WTC11 (cell line): ENCODE measurements at regions not wholly inside any gene's neighbourhood (a gene's known extent, or its start where the extent isn't known, plus 50 kb on each side); places are given as distances from the start of the nearest gene placed in this dataset.

Experiments
- ATF2 ChIP-seq: sonication (generic); formaldehyde crosslinking; IDR thresholded peaks from 2 replicates; pipeline ENCODE4 v1.8.1; 2022; ENCODE audit warnings: low read depth, missing genetic modification reagents, borderline replicate concordance
- E2F5 ChIP-seq: sonication (generic); formaldehyde crosslinking; IDR thresholded peaks from 2 replicates; pipeline ENCODE4 v1.8.1; 2022; ENCODE audit warnings: mild to moderate bottlenecking, moderate library complexity, missing genetic modification reagents
- ELF4 ChIP-seq: sonication (generic); formaldehyde crosslinking; IDR thresholded peaks from 2 replicates; pipeline ENCODE4 v1.8.1; 2022; ENCODE audit warnings: low read depth, mild to moderate bottlenecking, moderate library complexity, missing genetic modification reagents
- ESRRA ChIP-seq: sonication (generic); formaldehyde crosslinking; IDR thresholded peaks from 2 replicates; pipeline ENCODE4 v1.8.1; 2022; ENCODE audit warnings: mild to moderate bottlenecking, missing genetic modification reagents, borderline replicate concordance
- FOXK1 ChIP-seq: sonication (generic); formaldehyde crosslinking; IDR thresholded peaks from 2 replicates; pipeline ENCODE4 v1.8.0; 2022; ENCODE audit warnings: mild to moderate bottlenecking, moderate library complexity, missing genetic modification reagents
- NFYB ChIP-seq: sonication (generic); formaldehyde crosslinking; conservative IDR thresholded peaks from 2 replicates; pipeline ENCODE4 v1.8.0; 2022; ENCODE audit warnings: low read depth, missing genetic modification reagents
- OVOL2 ChIP-seq: fragments of 250-450 bp; sonication (Bioruptor Pico); IDR thresholded peaks from 2 replicates; pipeline ENCODE4 v1.9.0; 2021; ENCODE audit warnings: mild to moderate bottlenecking, borderline replicate concordance
- SMAD3 ChIP-seq: sonication (generic); formaldehyde crosslinking; IDR thresholded peaks from 2 replicates; pipeline ENCODE4 v1.8.0; 2022; ENCODE audit warnings: missing genetic modification reagents, mild to moderate bottlenecking, borderline replicate concordance
- USF2 ChIP-seq: sonication (generic); formaldehyde crosslinking; IDR thresholded peaks from 2 replicates; pipeline ENCODE4 v1.8.1; 2023; ENCODE audit warnings: mild to moderate bottlenecking, missing genetic modification reagents, moderate library complexity
- ZBTB21 ChIP-seq: sonication (generic); formaldehyde crosslinking; IDR thresholded peaks from 2 replicates; pipeline ENCODE4 v1.8.1; 2023; ENCODE audit warnings: mild to moderate bottlenecking, missing genetic modification reagents, borderline replicate concordance
- TF ChIP-seq, protein P1 (sequence below): fragments of 200-600 bp; IDR thresholded peaks from 2 replicates; pipeline ENCODE4 v1.8.0; 2022; ENCODE audit warnings: antibody characterized with exemption

- TF ChIP-seq NFYB (no peak), E2F5 (CRISPR knock-in tag) (no peak), ATF2 (CRISPR knock-in tag) (no peak), OVOL2 (no peak), ESRRA (CRISPR knock-in tag) (no peak), ELF4 (CRISPR knock-in tag) (no peak), USF2 (CRISPR knock-in tag) (no peak), FOXK1 (CRISPR knock-in tag) (no peak), ZBTB21 (CRISPR knock-in tag) (no peak), SMAD3 (CRISPR knock-in tag) (no peak)
- TF ChIP-seq, protein P1, sequence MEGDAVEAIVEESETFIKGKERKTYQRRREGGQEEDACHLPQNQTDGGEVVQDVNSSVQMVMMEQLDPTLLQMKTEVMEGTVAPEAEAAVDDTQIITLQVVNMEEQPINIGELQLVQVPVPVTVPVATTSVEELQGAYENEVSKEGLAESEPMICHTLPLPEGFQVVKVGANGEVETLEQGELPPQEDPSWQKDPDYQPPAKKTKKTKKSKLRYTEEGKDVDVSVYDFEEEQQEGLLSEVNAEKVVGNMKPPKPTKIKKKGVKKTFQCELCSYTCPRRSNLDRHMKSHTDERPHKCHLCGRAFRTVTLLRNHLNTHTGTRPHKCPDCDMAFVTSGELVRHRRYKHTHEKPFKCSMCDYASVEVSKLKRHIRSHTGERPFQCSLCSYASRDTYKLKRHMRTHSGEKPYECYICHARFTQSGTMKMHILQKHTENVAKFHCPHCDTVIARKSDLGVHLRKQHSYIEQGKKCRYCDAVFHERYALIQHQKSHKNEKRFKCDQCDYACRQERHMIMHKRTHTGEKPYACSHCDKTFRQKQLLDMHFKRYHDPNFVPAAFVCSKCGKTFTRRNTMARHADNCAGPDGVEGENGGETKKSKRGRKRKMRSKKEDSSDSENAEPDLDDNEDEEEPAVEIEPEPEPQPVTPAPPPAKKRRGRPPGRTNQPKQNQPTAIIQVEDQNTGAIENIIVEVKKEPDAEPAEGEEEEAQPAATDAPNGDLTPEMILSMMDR, result no peak
Observed at GRCh38 chr4:149110481-149110880, 668.3 kb upstream of the NR3C2 start.
